ENCODE measurements at regions not wholly inside any gene's neighbourhood (a gene's known extent, or its start where the extent isn't known, plus 50 kb on each side); places are given as distances from the start of the nearest gene placed in this dataset.
"Not testable (repeated sequence)": the region's sequence is repeated elsewhere in the genome, so short reads cannot be mapped to it uniquely, and the experiment has no call there.

- no peak for TF ChIP-seq CTCF (IDR thresholded peaks at IDR 0.05)
- no peak overlapping the region for H3K4me3 ChIP-seq (ENCODE audit: low read length)
- no peak overlapping the region for H3K27ac ChIP-seq (ENCODE audit: low read depth in 1 of 2, low read length in 2 of 2)
- ATAC-seq (ENCODE audit: poor library complexity): no peak
- ChIA-PET POLR2A (no interaction called here), CTCF (no interaction called here)
- Mint-ChIP-seq H3K9me3 (no peaks in the 10 kb centered on the region), H3K4me3 (no peak overlapping the region), H3K27ac (no peak overlapping the region), H3K4me1 (ENCODE audit: low read depth) (no peaks in the 10 kb centered on the region), H3K36me3 (ENCODE audit: low read depth) (no peaks in the 10 kb centered on the region), H3K27me3 (no peaks in the 10 kb centered on the region)
- H3K9me3 ChIP-seq (ENCODE audit: control insufficient read depth in 1 of 2, insufficient read depth in 1 of 2, low read length in 2 of 2): no peaks in the 10 kb centered on the region
- no peaks in the 10 kb centered on the region for H3K4me1 ChIP-seq (ENCODE audit: insufficient read depth, low read length)
- intact Hi-C loops (cut with DNase I, micrococcal nuclease): no loop called here
- H3K27me3 ChIP-seq (ENCODE audit: control insufficient read depth in 1 of 2, insufficient read depth in 2 of 2, low read length in 2 of 2): no peaks in the 10 kb centered on the region
- DNase-seq: peak in 3 of 14 experiments; percentile 10 to 76 (median 66)
- H3K36me3 ChIP-seq (ENCODE audit: insufficient read depth, low read length): no peaks in the 10 kb centered on the region
Observed at GRCh38 chr13:28574617-28575142, 79.8 kb upstream of the FLT1 start.

GRCh38 chr13:28573595-28574373 is 78.9 kb upstream of the FLT1 start:
- intact Hi-C loops (cut with DNase I, micrococcal nuclease): no loop called here
- no peak overlapping the region for H3K27ac ChIP-seq (ENCODE audit: low read depth in 1 of 2, low read length in 2 of 2)
- H3K9me3 ChIP-seq (ENCODE audit: control insufficient read depth in 1 of 2, insufficient read depth in 1 of 2, low read length in 2 of 2): no peaks in the 10 kb centered on the region
- H3K4me3 ChIP-seq (ENCODE audit: low read length): no peak overlapping the region
- no peak overlapping the region for H3K4me3 Mint-ChIP-seq
- ATAC-seq (ENCODE audit: poor library complexity) (no peak), DNase-seq (peak in 2 of 14 experiments; percentile 44 to 48)
- no peak for TF ChIP-seq CTCF (IDR thresholded peaks at IDR 0.05)
- H3K4me1 ChIP-seq (ENCODE audit: insufficient read depth, low read length): no peaks in the 10 kb centered on the region
- ChIA-PET POLR2A (no interaction called here), CTCF (no interaction called here)
- H3K36me3 ChIP-seq (ENCODE audit: insufficient read depth, low read length): no peaks in the 10 kb centered on the region
- H3K27ac Mint-ChIP-seq: no peak overlapping the region
- H3K4me1 Mint-ChIP-seq (ENCODE audit: low read depth): no peaks in the 10 kb centered on the region
- H3K36me3 Mint-ChIP-seq (ENCODE audit: low read depth): no peaks in the 10 kb centered on the region
- no peaks in the 10 kb centered on the region for H3K27me3 Mint-ChIP-seq
- no peaks in the 10 kb centered on the region for H3K27me3 ChIP-seq (ENCODE audit: control insufficient read depth in 1 of 2, insufficient read depth in 2 of 2, low read length in 2 of 2)
- H3K9me3 Mint-ChIP-seq: no peaks in the 10 kb centered on the region

DNA sequence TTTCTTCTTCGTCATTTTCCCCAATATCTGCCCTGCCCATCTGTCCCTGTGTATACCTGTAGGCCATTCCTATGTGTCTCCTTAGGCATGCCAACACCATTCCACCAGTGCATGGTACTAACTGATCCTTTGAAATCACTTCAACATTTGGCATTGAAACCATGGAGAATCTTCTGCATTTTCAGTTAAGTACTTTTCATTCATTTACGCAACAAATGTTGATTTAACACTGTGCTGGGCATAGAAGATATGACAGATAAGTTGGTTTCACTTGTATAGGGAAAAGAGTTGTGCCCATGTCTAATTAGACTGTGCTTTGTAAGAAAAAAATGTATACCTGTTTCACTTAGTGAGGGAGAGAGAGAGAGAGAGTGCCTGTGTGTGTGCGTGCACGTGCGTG is 77.9 kb upstream of the FLT1 start:
- Histone ChIP-seq H3K4me3 (ENCODE audit: low read length) (no peak overlapping the region), H3K27me3 (ENCODE audit: control insufficient read depth in 1 of 2, insufficient read depth in 2 of 2, low read length in 2 of 2) (no peaks in the 10 kb centered on the region), H3K4me1 (ENCODE audit: insufficient read depth, low read length) (no peaks in the 10 kb centered on the region), H3K27ac (ENCODE audit: low read depth in 1 of 2, low read length in 2 of 2) (no peak overlapping the region), H3K36me3 (ENCODE audit: insufficient read depth, low read length) (no peaks in the 10 kb centered on the region), H3K9me3 (ENCODE audit: control insufficient read depth in 1 of 2, insufficient read depth in 1 of 2, low read length in 2 of 2) (no peaks in the 10 kb centered on the region)
- ChIA-PET CTCF (no interaction called here), POLR2A (no interaction called here)
- Mint-ChIP-seq H3K4me3 (no peak overlapping the region), H3K27ac (no peak overlapping the region), H3K9me3 (no peaks in the 10 kb centered on the region), H3K27me3 (no peaks in the 10 kb centered on the region), H3K36me3 (ENCODE audit: low read depth) (no peaks in the 10 kb centered on the region), H3K4me1 (ENCODE audit: low read depth) (no peaks in the 10 kb centered on the region)
- intact Hi-C loops (cut with DNase I, micrococcal nuclease): no loop called here
- no peak for DNase-seq
- TF ChIP-seq CTCF (IDR thresholded peaks at IDR 0.05): no peak
- no peak for ATAC-seq (ENCODE audit: poor library complexity)

- H3K4me3 Mint-ChIP-seq; ATAC-seq (ENCODE audit: poor library complexity); H3K4me1 Mint-ChIP-seq (ENCODE audit: low read depth); POLR2A ChIA-PET; H3K9me3 ChIP-seq (ENCODE audit: control insufficient read depth in 1 of 2, insufficient read depth in 1 of 2, low read length in 2 of 2); H3K9me3 Mint-ChIP-seq; H3K4me1 ChIP-seq (ENCODE audit: insufficient read depth, low read length); H3K27me3 Mint-ChIP-seq; H3K36me3 ChIP-seq (ENCODE audit: insufficient read depth, low read length); H3K27ac ChIP-seq (ENCODE audit: low read depth in 1 of 2, low read length in 2 of 2); CTCF ChIA-PET; H3K36me3 Mint-ChIP-seq (ENCODE audit: low read depth); DNase-seq; H3K27ac Mint-ChIP-seq; H3K27me3 ChIP-seq (ENCODE audit: control insufficient read depth in 1 of 2, insufficient read depth in 2 of 2, low read length in 2 of 2); intact Hi-C loops (cut with DNase I, micrococcal nuclease); H3K4me3 ChIP-seq (ENCODE audit: low read length): not testable (repeated sequence)
Observed at GRCh38 chr13:28570356-28570755, 75.4 kb upstream of the FLT1 start.
